ENCODE measurements at regions not wholly inside any gene's neighbourhood (a gene's known extent, or its start where the extent isn't known, plus 50 kb on each side); places are given as distances from the start of the nearest gene placed in this dataset.

DNA sequence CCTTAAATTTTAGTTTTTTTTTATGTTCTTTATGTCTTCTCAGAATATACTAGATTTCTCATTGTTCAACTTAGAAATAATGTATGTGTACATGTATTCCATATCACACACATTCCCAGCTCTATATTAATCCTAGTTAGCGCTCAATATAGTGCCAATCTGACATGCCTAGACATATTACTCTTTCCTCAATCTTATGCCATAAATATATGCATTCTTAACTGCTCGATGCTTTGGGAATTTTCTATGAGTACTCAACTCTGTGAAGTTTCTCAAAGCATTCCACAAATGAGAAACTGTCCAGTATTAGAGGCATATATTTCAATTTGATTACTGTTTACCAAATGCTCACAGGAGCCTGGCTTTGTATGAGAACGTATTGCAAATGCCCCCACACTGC is 231.2 kb upstream of the VEGFC start:
- H3K4me1 Mint-ChIP-seq, result no peaks in the 10 kb centered on the region
- no peak overlapping the region for H3K4me3 Mint-ChIP-seq
- H3K27me3 Mint-ChIP-seq, result no peaks in the 10 kb centered on the region
- peaks cover 15% of the 10 kb centered on the region for H3K9me3 Mint-ChIP-seq
- H3K36me3 Mint-ChIP-seq (ENCODE audit: low read depth), result no peaks in the 10 kb centered on the region
- ATAC-seq, result no peak
- no peak overlapping the region for H3K27ac Mint-ChIP-seq
- DNase-seq, result no peak

DNA sequence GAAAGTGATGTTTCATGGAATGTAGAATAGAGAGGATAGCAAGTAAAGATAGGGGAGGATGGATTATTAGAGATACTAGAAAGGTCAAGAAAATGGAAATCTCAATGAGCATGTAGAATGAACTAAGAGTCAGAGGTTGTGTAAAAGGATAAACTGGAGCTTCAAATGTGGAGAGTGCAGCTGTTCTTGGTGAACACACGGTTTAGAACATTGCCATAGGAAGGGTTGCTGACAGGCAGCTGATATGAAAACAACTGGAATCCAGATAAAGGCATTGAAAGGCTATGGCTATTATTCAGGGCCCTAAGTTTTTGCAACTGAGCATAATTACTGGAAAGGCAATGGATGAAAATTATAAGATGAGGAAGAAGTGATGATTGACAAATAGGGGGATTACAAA is 239.6 kb upstream of the VEGFC start:
- Mint-ChIP-seq H3K9me3 (no peaks in the 10 kb centered on the region), H3K27ac (no peak overlapping the region), H3K4me3 (no peak overlapping the region), H3K36me3 (ENCODE audit: low read depth) (no peaks in the 10 kb centered on the region), H3K27me3 (no peaks in the 10 kb centered on the region), H3K4me1 (no peaks in the 10 kb centered on the region)
- no peak for ATAC-seq
- DNase-seq, result no peak

DNA sequence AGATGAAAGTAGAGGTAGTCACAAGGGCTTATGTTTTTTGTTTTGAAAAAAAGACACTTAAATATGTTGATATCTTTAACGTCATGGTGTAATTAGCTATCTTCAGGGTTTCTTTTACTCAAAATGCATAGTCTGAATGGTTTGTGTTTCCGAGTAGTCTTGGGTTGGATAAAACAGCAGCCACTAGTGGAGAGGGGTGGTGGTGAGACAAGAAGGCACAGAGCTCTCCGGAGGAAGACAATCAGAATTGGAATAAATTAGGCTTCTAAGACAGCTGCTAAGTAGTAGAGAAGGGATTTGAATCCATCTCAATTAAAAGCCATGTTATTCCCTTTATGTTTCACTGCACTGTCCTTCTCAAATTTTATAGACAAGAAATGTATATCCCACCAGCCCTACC is 240.4 kb upstream of the VEGFC start:
- no peak for DNase-seq
- no peak for ATAC-seq
- H3K9me3 Mint-ChIP-seq, result no peaks in the 10 kb centered on the region
- H3K27me3 Mint-ChIP-seq, result no peaks in the 10 kb centered on the region
- no peaks in the 10 kb centered on the region for H3K4me1 Mint-ChIP-seq
- H3K36me3 Mint-ChIP-seq (ENCODE audit: low read depth), result no peaks in the 10 kb centered on the region
- no peak overlapping the region for H3K4me3 Mint-ChIP-seq
- no peak overlapping the region for H3K27ac Mint-ChIP-seq

DNA sequence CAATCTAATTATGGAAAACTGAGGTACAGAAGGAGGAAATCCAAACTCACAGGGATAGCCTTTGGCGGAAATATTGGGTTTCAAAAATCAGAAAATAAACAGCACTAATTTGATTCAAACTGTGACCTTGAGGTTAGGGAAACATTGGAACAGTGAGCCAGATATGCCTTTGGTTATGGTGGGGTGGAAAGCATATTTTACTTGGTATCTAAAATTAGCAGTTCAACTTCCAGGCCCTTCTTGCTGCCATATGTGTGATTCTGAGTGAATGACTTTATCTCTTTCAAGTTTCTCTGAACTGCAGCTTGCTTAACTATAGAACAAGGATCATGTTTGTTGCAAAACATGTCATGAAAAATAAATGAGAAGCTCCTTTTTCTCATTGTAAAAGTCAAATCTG is 240.9 kb upstream of the VEGFC start:
- Mint-ChIP-seq H3K27ac (no peak overlapping the region), H3K4me3 (no peak overlapping the region), H3K36me3 (ENCODE audit: low read depth) (no peaks in the 10 kb centered on the region), H3K4me1 (no peaks in the 10 kb centered on the region), H3K27me3 (no peaks in the 10 kb centered on the region), H3K9me3 (no peaks in the 10 kb centered on the region)
- ATAC-seq (no peak), DNase-seq (no peak)

DNA sequence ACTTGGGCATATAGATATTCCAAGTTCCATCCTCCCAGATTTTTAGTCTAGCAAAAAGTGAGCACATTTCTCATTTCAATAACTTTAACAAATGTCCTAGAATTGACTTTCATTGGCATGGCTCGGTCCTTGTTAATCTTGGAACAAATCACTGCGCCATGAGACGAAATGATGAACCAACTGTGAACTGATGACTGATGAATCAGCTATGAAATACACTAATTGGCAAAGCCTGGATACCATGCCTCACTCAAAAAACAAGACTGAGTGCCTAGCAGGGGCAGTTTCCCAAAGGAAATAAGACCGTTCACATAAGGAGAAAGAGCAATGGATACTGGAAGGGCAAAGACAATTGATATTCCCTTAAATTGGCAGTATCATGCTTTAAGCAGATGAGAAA is 248.6 kb upstream of the VEGFC start:
- Mint-ChIP-seq H3K9me3 (no peaks in the 10 kb centered on the region), H3K36me3 (ENCODE audit: low read depth) (no peaks in the 10 kb centered on the region), H3K27me3 (peaks cover 7% of the 10 kb centered on the region), H3K4me1 (no peaks in the 10 kb centered on the region), H3K27ac (no peak overlapping the region), H3K4me3 (no peak overlapping the region)
- no peak for ATAC-seq
- no peak for DNase-seq

DNA sequence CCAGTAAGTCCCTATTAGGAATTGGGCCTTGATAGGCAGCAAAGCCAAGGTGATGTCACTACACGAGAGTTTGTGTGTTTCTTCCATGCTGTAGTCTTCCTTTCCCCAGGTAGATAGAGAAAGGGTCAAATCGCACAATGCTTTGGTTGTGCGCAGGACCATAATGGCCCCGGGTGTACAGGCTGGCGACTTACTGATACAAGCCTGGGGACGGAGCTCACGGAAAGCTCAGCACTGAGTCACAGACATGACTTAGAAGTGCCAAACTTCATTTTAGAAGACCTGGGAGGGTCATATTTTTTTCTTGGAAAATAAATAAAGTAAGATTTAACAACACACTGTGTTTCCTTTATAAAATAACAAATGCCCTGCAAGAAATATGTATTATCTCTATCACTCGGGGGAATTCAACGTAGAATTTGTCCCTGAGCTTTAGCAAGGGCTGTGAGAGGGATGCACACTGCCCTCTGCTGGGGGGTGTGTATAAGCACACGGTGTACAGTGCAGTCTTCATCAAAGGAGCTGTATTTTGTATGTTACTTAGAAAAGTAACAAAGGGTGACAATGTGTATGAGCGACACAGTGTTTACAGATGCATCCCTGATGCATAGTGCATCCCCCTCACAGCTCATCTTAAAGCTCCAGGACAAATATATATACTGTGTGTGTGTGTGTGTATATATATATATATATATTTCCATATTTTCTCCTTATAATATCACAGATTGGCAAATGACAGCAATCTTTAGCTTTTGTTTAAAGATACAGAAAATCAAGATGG is 254.5 kb upstream of the VEGFC start:
- Mint-ChIP-seq H3K4me1 (no peaks in the 10 kb centered on the region), H3K27me3 (no peaks in the 10 kb centered on the region), H3K4me3 (no peak overlapping the region), H3K9me3 (no peaks in the 10 kb centered on the region), H3K36me3 (ENCODE audit: low read depth) (no peaks in the 10 kb centered on the region), H3K27ac (no peak overlapping the region)
- ATAC-seq, result peak; percentile 73
- peak; percentile 62 for DNase-seq

DNA sequence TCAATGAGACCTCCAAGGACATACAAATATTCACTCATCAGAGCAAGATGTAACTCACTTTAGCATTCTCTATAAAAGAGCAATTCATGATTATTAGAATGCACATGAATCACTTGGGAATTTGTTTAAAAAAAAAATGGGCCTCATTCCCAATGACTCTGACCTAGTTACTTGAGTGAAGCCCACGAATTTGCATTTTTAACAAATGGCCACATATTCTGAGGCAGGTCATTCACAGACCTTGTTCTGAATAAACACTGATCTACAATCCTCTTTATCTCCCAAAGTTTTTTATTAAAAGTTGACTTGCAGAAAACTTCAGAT is 255.1 kb upstream of the VEGFC start:
- Mint-ChIP-seq H3K4me1 (no peaks in the 10 kb centered on the region), H3K36me3 (ENCODE audit: low read depth) (no peaks in the 10 kb centered on the region)
- no peak for DNase-seq

DNA sequence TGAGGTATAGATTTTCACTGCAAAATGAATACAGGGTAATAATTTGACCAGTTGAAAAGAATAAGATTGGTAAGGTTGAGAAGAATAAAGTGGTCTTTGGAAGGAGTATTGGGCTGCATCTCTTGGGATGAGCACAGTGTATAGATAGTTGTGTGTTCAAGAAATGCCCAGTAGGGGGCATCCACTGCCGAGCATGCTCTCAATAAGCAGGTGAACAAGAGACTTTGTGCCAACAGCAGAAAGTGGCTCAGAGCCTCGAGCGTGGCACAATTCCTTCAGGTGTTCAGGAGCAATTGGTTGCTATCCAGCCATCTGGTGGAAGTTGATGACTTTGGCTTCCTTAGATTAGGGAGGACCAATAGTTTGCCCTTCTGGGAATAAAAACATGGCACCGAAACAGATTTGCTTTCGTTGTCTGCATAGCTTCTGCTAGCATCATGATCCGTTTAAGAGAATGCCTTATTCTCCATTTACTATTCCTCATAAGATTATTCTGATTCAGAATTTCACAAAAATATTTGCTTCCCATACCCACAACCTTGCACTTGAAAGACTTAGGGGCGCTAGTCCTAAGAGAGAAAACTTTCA is 258.1 kb upstream of the NEIL3 start:
- H3K4me3 Mint-ChIP-seq, result no peak overlapping the region
- no peaks in the 10 kb centered on the region for H3K36me3 Mint-ChIP-seq (ENCODE audit: low read depth)
- DNase-seq, result peak; percentile 8
- H3K4me1 Mint-ChIP-seq, result no peaks in the 10 kb centered on the region
- no peaks in the 10 kb centered on the region for H3K9me3 Mint-ChIP-seq
- peak; percentile 71 for ATAC-seq
- no peaks in the 10 kb centered on the region for H3K27me3 Mint-ChIP-seq
- no peak overlapping the region for H3K27ac Mint-ChIP-seq

More for the DNA sequence above, 255.1 kb upstream of the VEGFC start:
- Mint-ChIP-seq H3K27me3 (no peaks in the 10 kb centered on the region), H3K4me3 (no peak overlapping the region), H3K27ac (no peak overlapping the region), H3K9me3 (no peaks in the 10 kb centered on the region)
- no peak for ATAC-seq

DNA sequence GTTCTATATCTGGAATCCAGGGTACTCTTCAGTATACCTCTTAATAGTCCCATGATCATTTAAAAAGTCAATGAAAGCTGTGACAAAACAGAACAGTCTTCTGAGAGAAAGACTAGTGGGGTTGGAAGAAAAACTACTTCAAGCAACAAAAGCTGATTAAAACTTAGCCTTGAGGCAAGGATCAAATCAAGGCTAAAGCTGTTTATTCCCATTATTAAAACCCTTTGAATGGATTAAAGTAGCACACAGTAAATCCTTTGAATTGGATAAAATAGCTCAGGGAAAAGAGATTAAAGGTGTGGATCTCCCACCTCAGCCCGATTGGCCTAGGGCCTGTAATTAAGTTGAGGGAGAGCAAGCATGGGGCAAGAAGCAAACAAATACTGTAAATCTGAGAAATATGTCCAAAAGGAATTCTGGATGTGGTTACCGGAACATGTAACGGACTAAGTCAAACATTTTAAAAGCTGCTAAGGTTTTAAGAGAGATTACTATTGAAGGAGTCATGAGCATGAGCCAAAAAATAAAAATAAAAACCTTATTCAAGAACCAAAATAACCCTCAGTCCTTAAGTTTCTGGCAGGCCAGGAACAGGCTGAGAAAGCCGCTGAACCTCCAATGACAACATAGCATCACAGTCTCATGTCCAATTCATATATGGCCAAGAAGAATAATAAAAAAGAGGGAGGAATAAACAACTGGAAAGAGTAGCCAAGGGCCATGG is 257.3 kb upstream of the NEIL3 start:
- H3K4me1 Mint-ChIP-seq, result no peaks in the 10 kb centered on the region
- DNase-seq (no peak), ATAC-seq (no peak)
- no peaks in the 10 kb centered on the region for H3K36me3 Mint-ChIP-seq (ENCODE audit: low read depth)
- H3K27me3 Mint-ChIP-seq, result no peaks in the 10 kb centered on the region
- no peak overlapping the region for H3K27ac Mint-ChIP-seq
- no peaks in the 10 kb centered on the region for H3K9me3 Mint-ChIP-seq
- H3K4me3 Mint-ChIP-seq, result no peak overlapping the region

DNA sequence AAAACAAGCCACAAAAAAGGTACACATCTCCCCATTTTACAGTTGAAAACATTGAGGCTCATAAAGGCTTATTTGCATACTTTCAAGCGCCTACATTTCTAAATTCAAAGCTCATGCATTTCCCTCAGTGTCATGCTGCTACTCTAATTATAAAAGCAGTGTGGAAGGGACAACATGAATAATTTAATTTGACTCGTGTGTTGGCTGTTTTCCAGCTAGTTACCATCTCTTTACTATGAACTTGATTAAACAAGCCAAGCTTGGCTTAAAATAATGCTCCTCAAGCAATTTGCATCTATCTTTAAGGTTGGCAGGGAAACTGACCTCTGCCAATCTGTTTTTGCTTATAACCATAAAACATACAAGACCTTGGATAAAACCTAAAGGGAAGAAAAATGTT is 252.5 kb upstream of the NEIL3 start:
- ATAC-seq (no peak), DNase-seq (no peak)
- Mint-ChIP-seq H3K27ac (no peak overlapping the region), H3K27me3 (no peaks in the 10 kb centered on the region), H3K4me1 (no peaks in the 10 kb centered on the region), H3K4me3 (no peak overlapping the region), H3K9me3 (peaks cover 1% of the 10 kb centered on the region), H3K36me3 (ENCODE audit: low read depth) (no peaks in the 10 kb centered on the region)

DNA sequence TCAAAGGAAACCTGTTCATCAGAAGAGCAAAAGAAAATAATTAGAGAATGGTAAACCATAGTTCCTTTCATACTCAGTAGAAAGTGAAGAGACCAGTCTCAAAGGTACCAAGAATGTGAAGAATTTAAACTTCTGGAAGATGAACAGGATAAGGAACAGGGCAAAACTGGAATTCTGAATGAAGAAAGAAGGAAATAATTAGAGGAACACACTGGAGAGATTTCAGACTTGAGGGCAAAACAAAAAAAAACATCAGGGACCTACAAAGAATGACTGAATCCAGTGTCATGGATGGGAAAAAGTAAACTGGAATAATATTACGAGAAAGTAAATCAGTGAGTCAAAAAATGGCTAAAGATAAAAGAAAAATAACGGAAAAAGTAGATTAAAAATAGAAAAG is 245.6 kb upstream of the NEIL3 start:
- H3K9me3 Mint-ChIP-seq, result peaks cover 5% of the 10 kb centered on the region

DNA sequence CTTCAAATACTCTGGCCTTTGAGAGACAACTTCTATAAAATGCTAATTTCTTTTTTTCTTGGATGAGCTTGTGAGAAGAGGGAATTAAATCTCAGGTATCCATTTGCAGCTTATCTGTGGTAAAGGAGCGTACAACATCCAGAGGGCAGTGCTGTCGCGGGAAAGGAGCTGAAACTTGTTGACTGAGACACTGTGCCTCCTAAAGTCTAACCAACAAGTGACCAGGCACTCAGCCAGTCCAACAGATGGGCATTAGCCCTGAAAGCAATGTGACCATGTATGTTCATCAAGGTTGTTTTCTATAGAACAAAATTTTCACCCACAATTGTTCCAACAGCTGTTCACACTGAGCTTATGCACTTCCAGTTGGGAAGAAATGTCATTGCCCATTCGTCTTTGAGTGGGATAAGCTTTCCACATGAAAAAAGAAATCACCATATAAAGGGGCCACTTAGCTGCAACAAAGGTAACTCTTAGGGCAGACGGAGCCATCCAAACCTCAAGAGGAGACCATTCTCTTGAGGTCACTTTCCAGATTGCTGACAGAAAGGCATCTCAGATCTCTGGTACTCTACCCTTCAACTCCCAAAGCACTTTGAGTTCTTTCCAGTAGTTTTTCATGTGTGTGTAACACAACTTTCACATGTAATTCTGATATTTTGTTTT is 244.8 kb upstream of the NEIL3 start:
- Mint-ChIP-seq H3K9me3 (peaks cover 5% of the 10 kb centered on the region), H3K36me3 (ENCODE audit: low read depth) (no peaks in the 10 kb centered on the region), H3K4me3 (no peak overlapping the region), H3K4me1 (no peaks in the 10 kb centered on the region), H3K27me3 (no peaks in the 10 kb centered on the region), H3K27ac (no peak overlapping the region)
- no peak for DNase-seq
- ATAC-seq, result no peak

More for the DNA sequence above, 245.6 kb upstream of the NEIL3 start:
- DNase-seq (no peak), ATAC-seq (no peak)
- no peaks in the 10 kb centered on the region for H3K27me3 Mint-ChIP-seq
- H3K36me3 Mint-ChIP-seq (ENCODE audit: low read depth), result no peaks in the 10 kb centered on the region
- no peaks in the 10 kb centered on the region for H3K4me1 Mint-ChIP-seq
- H3K27ac Mint-ChIP-seq, result no peak overlapping the region
- H3K4me3 Mint-ChIP-seq, result no peak overlapping the region

DNA sequence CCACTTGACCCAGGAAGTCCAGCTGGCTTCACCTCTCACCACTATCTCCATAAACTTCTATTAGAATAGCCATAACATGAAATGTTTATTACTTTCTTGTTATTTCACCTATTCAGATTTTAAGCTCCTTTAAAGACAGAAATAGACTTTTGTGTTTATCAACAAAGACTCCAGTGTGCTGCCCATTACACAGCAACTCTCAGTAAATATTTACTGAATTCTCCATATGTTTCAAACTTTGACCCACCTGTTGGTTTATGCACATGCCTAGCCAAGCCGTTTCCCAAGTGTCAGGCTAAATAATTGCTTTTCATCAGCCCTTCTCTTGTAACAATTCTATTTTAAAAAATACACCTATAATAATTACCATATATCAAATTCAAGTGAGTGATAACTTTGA is 242.9 kb upstream of the NEIL3 start:
- no peak overlapping the region for H3K4me3 Mint-ChIP-seq
- H3K4me1 Mint-ChIP-seq, result no peaks in the 10 kb centered on the region
- H3K27me3 Mint-ChIP-seq, result no peaks in the 10 kb centered on the region
- H3K36me3 Mint-ChIP-seq (ENCODE audit: low read depth), result no peaks in the 10 kb centered on the region
- H3K9me3 Mint-ChIP-seq, result peaks cover 5% of the 10 kb centered on the region
- ATAC-seq (no peak), DNase-seq (no peak)
- H3K27ac Mint-ChIP-seq, result no peak overlapping the region

DNA sequence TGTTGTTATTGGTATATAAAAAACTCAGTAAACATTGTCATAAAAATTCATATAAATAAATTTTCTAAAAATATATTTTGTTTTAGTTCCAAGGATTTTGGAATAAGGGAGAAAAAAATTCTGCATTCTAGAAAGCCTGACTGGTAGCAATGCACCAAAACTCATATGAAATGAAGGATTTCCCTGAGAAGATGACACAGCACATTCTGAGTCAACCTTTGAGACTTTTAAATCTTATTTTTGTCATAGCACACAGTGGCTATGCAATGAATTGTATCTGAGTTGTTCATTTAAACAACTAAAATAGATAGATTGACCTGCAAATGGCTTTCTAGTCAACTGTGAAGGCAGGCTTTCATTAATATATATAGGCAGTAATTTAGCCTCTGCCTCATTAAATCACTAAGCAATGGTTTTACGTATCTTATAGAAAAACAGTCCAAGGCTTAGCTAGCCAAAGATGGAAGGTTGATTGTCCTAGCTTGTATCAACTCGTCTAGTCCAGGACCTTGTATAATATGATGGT is 239.1 kb upstream of the NEIL3 start:
- H3K36me3 Mint-ChIP-seq (ENCODE audit: low read depth), result no peaks in the 10 kb centered on the region
- no peak for DNase-seq
- H3K9me3 Mint-ChIP-seq, result no peaks in the 10 kb centered on the region
- ATAC-seq, result no peak
- no peaks in the 10 kb centered on the region for H3K4me1 Mint-ChIP-seq
- H3K4me3 Mint-ChIP-seq, result no peak overlapping the region
- peaks cover 2% of the 10 kb centered on the region for H3K27me3 Mint-ChIP-seq
- H3K27ac Mint-ChIP-seq, result no peak overlapping the region
